Chondrocyte (in vitro differentiated cells): ENCODE measurements at regions not wholly inside any gene's neighbourhood (a gene's known extent, or its start where the extent isn't known, plus 50 kb on each side); places are given as distances from the start of the nearest gene placed in this dataset.

Experiments
- DNase-seq: peaks from one replicate; pipeline ENCODE4 v3.0.0; 2021; ENCODE audit warnings: mixed read lengths, low spot score
- H3K27ac Mint-ChIP-seq: one replicate; pipeline ENCODE4 v1.8.0; 2021; ENCODE audit warnings: mild to moderate bottlenecking, moderate library complexity, mixed read lengths; ENCODE audit not compliant: unreplicated experiment
- H3K27me3 Mint-ChIP-seq: 2 replicates; pipeline ENCODE4 v1.8.0; 2021; ENCODE audit warnings: low read depth, mixed read lengths
- H3K36me3 Mint-ChIP-seq: 2 replicates; pipeline ENCODE4 v1.8.0; 2021; ENCODE audit warnings: low read depth, mixed read lengths
- H3K4me1 Mint-ChIP-seq: 2 replicates; pipeline ENCODE4 v1.8.0; 2021; ENCODE audit warnings: low read depth, mild to moderate bottlenecking, mixed read lengths
- H3K4me3 Mint-ChIP-seq: one replicate; pipeline ENCODE4 v1.8.0; 2021; ENCODE audit warnings: mild to moderate bottlenecking, moderate library complexity, mixed read lengths; ENCODE audit not compliant: unreplicated experiment
- H3K9me3 Mint-ChIP-seq: 2 replicates; pipeline ENCODE4 v1.8.0; 2021; ENCODE audit warnings: low read depth, mixed read lengths
- TF ChIP-seq, protein P1 (sequence below): fragments of 200-600 bp; sonication (generic); IDR thresholded peaks from 2 replicates; pipeline ENCODE4 v1.5.0; 2021; ENCODE audit warnings: antibody characterized with exemption, mild to moderate bottlenecking, moderate library complexity

DNA sequence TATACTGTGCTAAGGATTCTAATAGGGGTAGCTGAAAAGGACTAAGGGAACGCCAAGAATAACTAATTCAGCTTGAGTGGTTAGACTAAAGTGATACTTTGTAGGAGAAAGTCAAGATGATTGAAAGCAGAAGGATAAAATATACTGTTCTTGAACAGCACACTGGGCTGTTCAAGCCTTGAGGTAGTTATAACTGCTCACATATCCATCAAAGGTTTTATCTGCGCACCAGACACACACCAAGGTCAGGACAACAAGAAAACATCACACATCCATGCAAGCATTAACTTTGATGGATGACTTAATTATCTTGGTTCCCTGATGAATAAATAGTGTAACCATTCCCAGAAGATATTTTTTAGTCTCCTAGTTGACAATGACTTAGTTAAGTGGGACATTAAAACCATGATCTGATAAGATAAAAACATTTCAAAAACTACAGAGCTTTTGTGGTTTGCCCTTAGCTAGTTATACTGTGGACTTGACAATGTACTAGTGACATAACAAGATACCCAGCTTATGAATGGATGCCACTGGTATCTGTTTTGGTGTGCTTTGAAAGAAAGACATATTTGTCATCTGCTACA is 728.9 kb downstream of the JRKL start:
- Mint-ChIP-seq H3K9me3 (no peaks in the 10 kb centered on the region), H3K27ac (no peak overlapping the region), H3K36me3 (no peaks in the 10 kb centered on the region), H3K27me3 (peaks cover 2% of the 10 kb centered on the region), H3K4me1 (no peaks in the 10 kb centered on the region), H3K4me3 (no peak overlapping the region)
- no peak for DNase-seq
- TF ChIP-seq, protein P1, sequence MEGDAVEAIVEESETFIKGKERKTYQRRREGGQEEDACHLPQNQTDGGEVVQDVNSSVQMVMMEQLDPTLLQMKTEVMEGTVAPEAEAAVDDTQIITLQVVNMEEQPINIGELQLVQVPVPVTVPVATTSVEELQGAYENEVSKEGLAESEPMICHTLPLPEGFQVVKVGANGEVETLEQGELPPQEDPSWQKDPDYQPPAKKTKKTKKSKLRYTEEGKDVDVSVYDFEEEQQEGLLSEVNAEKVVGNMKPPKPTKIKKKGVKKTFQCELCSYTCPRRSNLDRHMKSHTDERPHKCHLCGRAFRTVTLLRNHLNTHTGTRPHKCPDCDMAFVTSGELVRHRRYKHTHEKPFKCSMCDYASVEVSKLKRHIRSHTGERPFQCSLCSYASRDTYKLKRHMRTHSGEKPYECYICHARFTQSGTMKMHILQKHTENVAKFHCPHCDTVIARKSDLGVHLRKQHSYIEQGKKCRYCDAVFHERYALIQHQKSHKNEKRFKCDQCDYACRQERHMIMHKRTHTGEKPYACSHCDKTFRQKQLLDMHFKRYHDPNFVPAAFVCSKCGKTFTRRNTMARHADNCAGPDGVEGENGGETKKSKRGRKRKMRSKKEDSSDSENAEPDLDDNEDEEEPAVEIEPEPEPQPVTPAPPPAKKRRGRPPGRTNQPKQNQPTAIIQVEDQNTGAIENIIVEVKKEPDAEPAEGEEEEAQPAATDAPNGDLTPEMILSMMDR = no peak

DNA sequence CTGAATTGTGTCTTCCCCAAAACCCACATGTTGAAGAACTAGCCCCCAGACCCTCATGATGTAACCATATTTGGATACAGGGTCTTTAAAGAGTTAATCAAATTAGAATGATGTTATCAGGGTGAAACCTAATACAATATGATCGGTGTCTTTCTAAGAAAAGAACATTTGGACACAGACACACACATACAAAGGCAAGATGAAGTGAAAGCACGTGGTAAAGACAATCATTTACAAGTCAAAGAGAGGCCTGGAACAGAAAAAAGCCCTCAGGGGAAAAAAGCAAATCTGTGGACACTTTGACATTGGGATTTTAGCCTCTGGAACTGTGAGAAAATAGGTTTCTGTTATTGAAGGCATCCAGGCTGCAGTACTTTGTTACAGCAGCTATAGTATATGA is 733.4 kb downstream of the JRKL start:
- no peaks in the 10 kb centered on the region for H3K36me3 Mint-ChIP-seq
- DNase-seq = no peak
- H3K9me3 Mint-ChIP-seq = peaks cover 10% of the 10 kb centered on the region
- no peak overlapping the region for H3K27ac Mint-ChIP-seq
- H3K4me3 Mint-ChIP-seq = no peak overlapping the region
- TF ChIP-seq, protein P1 = no peak
- H3K4me1 Mint-ChIP-seq = no peaks in the 10 kb centered on the region
- peaks cover 4% of the 10 kb centered on the region for H3K27me3 Mint-ChIP-seq

DNA sequence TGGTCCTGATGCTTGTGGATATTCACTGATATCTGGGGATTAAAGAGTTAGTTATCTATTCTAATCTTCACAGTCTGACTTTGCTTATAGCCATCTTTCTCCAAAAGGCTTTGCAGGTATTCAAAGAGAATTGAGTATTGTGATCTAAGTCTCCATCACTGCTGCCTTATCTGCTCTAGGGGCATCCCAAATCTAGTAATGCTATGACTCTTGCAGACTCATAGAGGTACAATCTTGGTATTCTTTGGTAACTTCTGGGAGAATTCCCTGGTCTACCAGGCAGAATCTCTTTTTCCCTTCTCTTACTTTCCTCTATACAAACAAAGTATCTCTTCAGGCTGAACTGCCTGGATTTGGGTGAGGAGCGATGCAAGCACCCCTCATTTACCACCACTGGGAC is 746.3 kb downstream of the JRKL start:
- peaks cover 28% of the 10 kb centered on the region for H3K9me3 Mint-ChIP-seq

DNA sequence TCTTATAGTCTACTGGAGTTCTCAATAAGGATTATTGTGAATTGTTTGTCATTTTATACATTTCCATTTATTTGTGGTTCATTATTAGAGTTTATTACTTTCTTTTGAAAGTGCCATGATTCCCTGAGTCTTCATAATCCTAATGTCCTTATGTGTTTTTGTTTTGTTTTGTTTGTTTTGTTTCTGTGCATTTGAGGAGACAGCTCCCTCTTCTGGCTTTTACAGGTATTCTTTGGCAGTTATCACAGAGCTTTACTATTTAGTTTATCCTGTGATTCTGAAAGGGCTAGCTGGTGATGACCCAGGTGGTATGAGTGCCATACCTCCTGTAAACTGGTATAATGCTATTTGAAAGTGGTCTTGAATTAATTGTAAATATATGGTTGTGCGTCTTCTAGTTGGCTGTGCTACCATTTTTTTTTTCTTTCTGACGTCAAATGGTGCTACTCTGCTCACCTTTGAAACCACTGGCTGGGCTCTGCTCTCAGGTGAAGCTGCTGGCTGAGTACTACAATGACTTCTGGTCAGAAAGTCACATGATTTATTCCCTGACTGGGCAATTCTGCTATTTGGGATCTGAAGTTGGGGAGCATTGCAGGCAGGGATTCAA is 751.2 kb downstream of the JRKL start:
- TF ChIP-seq, protein P1 = peak; percentile 53
- H3K27ac Mint-ChIP-seq = no peak overlapping the region
- no peak for DNase-seq
- peaks cover 2% of the 10 kb centered on the region for H3K27me3 Mint-ChIP-seq
- no peaks in the 10 kb centered on the region for H3K4me1 Mint-ChIP-seq
- H3K9me3 Mint-ChIP-seq = peaks cover 28% of the 10 kb centered on the region
- no peak overlapping the region for H3K4me3 Mint-ChIP-seq
- peaks cover 2% of the 10 kb centered on the region for H3K36me3 Mint-ChIP-seq

More for the DNA sequence above, 746.3 kb downstream of the JRKL start:
- Mint-ChIP-seq H3K36me3 (peaks cover 2% of the 10 kb centered on the region), H3K27me3 (peaks cover 2% of the 10 kb centered on the region), H3K4me3 (no peak overlapping the region), H3K4me1 (no peaks in the 10 kb centered on the region), H3K27ac (no peak overlapping the region)
- TF ChIP-seq, protein P1 = no peak
- no peak for DNase-seq

DNA sequence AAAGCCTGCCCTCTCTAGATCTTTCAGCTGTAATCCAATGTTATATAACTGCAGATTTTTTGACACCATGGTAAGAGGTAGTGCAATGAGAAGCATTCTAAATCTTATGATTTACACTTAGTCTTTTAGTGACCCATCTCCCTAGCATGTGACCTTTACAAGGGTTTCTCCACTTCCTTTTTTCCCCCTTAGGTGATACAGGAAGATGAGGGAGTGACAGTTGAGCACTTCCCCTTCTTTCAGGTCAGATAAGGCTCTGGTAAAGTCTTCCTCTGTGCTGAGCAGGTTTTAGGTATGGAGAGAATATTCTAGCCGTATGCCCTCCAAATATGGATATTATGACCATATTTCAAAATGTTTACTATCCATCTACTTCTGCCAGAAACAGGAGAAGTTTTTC is 753.6 kb downstream of the JRKL start:
- no peak for DNase-seq
- TF ChIP-seq, protein P1 = no peak

More for the DNA sequence above, 753.6 kb downstream of the JRKL start:
- Mint-ChIP-seq H3K27me3 (peaks cover 4% of the 10 kb centered on the region), H3K27ac (no peak overlapping the region), H3K4me3 (no peak overlapping the region), H3K9me3 (peaks cover 22% of the 10 kb centered on the region), H3K36me3 (no peaks in the 10 kb centered on the region), H3K4me1 (no peaks in the 10 kb centered on the region)
